ENCODE measurements at regions not wholly inside any gene's neighbourhood (a gene's known extent, or its start where the extent isn't known, plus 50 kb on each side); places are given as distances from the start of the nearest gene placed in this dataset.
"Not testable (repeated sequence)": the region's sequence is repeated elsewhere in the genome, so short reads cannot be mapped to it uniquely, and the experiment has no call there.

GRCh38 chr1:174105086-174105485 is 54.2 kb upstream of the RABGAP1L start:
- no peak for TF ChIP-seq CTCF (IDR thresholded peaks at IDR 0.05; ENCODE audit: insufficient read depth, low read depth, low read length)
- no peak overlapping the region for H3K4me3 ChIP-seq (ENCODE audit: low read depth, low read length)
- DNase-seq (ENCODE audit: low read depth): no peak

- DNase-seq (ENCODE audit: low read depth): no peak
- TF ChIP-seq CTCF (IDR thresholded peaks at IDR 0.05; ENCODE audit: insufficient read depth, low read depth, low read length): no peak
- H3K4me3 ChIP-seq (ENCODE audit: low read depth, low read length): no peak overlapping the region
Measured at GRCh38 chr1:174103766-174104165, 55.6 kb upstream of the RABGAP1L start.

- DNase-seq (ENCODE audit: low read depth): not testable (repeated sequence)
Measured at GRCh38 chr1:174101976-174102375, 57.3 kb upstream of the RABGAP1L start.

GRCh38 chr1:174097426-174097825 is 61.9 kb upstream of the RABGAP1L start:
- TF ChIP-seq CTCF (IDR thresholded peaks at IDR 0.05; ENCODE audit: insufficient read depth, low read depth, low read length): no peak
- no peak overlapping the region for H3K4me3 ChIP-seq (ENCODE audit: low read depth, low read length)
- DNase-seq (ENCODE audit: low read depth): no peak

More at GRCh38 chr1:174101976-174102375, 57.3 kb upstream of the RABGAP1L start:
- H3K4me3 ChIP-seq (ENCODE audit: low read depth, low read length): not testable (repeated sequence)

- DNase-seq (ENCODE audit: low read depth); H3K4me3 ChIP-seq (ENCODE audit: low read depth, low read length): not testable (repeated sequence)
Measured at GRCh38 chr1:174093789-174094188, 65.5 kb upstream of the RABGAP1L start.

- TF ChIP-seq CTCF (IDR thresholded peaks at IDR 0.05; ENCODE audit: insufficient read depth, low read depth, low read length): no peak
- DNase-seq (ENCODE audit: low read depth): no peak
- no peak overlapping the region for H3K4me3 ChIP-seq (ENCODE audit: low read depth, low read length)
Measured at GRCh38 chr1:174090471-174090870, 68.3 kb upstream of the RC3H1 start.

- DNase-seq (ENCODE audit: low read depth): no peak
- no peak for TF ChIP-seq CTCF (IDR thresholded peaks at IDR 0.05; ENCODE audit: insufficient read depth, low read depth, low read length)
- no peak overlapping the region for H3K4me3 ChIP-seq (ENCODE audit: low read depth, low read length)
Measured at GRCh38 chr1:174080819-174081218, 58.7 kb upstream of the RC3H1 start.

GRCh38 chr1:174079796-174080195 is 57.6 kb upstream of the RC3H1 start:
- no peak overlapping the region for H3K4me3 ChIP-seq (ENCODE audit: low read depth, low read length)
- no peak for DNase-seq (ENCODE audit: low read depth)
- TF ChIP-seq CTCF (IDR thresholded peaks at IDR 0.05; ENCODE audit: insufficient read depth, low read depth, low read length): no peak

GRCh38 chr1:174078916-174079315 is 56.8 kb upstream of the RC3H1 start:
- not testable (repeated sequence) for DNase-seq (ENCODE audit: low read depth); H3K4me3 ChIP-seq (ENCODE audit: low read depth, low read length)

All from fibroblast of villous mesenchyme (primary cell).